ENCODE measurements at regions not wholly inside any gene's neighbourhood (a gene's known extent, or its start where the extent isn't known, plus 50 kb on each side); places are given as distances from the start of the nearest gene placed in this dataset.

- Mint-ChIP-seq H3K27ac (0 out of 7 replicates have a peak overlapping the region, but pooled peaks of 1 of the 3 experiments have one; percentile 24), H3K4me1 (peaks cover 45 to 52% of the 10 kb centered on the region in 2 experiments), H3K9me3 (no peaks in the 10 kb centered on the region; a peak in 1 of 5 replicates), H3K4me3 (no peak overlapping the region), H3K36me3 (ENCODE audit: insufficient read depth in 1 of 3, low read depth in 3 of 3) (peaks cover 0 to 6% (median 0%) of the 10 kb centered on the region in 3 experiments; a peak in 2 of 7 replicates), H3K27me3 (ENCODE audit: low read depth) (no peaks in the 10 kb centered on the region)
- no peak overlapping the region for H2BK12ac ChIP-seq (ENCODE audit: insufficient read length, low read depth, low read length)
- H3K23me2 ChIP-seq (ENCODE audit: insufficient read length, low read depth, low read length, poor library complexity, severe bottlenecking) = no peaks in the 10 kb centered on the region
- no peak overlapping the region for H4K5ac ChIP-seq (ENCODE audit: insufficient read length, low read depth, low read length)
- H3K9me3 ChIP-seq (ENCODE audit: control insufficient read depth, low read depth, low read length) = no peaks in the 10 kb centered on the region
- no peak overlapping the region for H2BK5ac ChIP-seq (ENCODE audit: insufficient read length, low read length)
- no peaks in the 10 kb centered on the region for H3K27me3 ChIP-seq (ENCODE audit: insufficient read depth, low read length)
- no peak for TF ChIP-seq CTCF (conservative IDR thresholded peaks at IDR 0.05)
- no peak overlapping the region for H3K23ac ChIP-seq (ENCODE audit: insufficient read length, low read depth, low read length)
- no peak for DNase-seq
- H3K79me1 ChIP-seq (ENCODE audit: insufficient read depth, low read depth, low read length, poor library complexity, severe bottlenecking) = no peaks in the 10 kb centered on the region
- H3K27ac ChIP-seq (ENCODE audit: insufficient read length, low read depth, low read length) = no peak overlapping the region
- no peaks in the 10 kb centered on the region for H4K20me1 ChIP-seq (ENCODE audit: control insufficient read depth, insufficient read depth, insufficient read length)
- no peak overlapping the region for H4K91ac ChIP-seq (ENCODE audit: insufficient read length, low read depth, low read length)
- 0 out of 2 replicates have a peak, but pooled peaks cover 1% of the 10 kb centered on the region for H3K79me2 ChIP-seq (ENCODE audit: insufficient read depth, low read length)
- no peak overlapping the region for H2AFZ ChIP-seq (ENCODE audit: low read length)
- peaks cover 24% of the 10 kb centered on the region for H3K4me1 ChIP-seq (ENCODE audit: insufficient read depth, low read length)
- no peak overlapping the region for H2BK120ac ChIP-seq (ENCODE audit: low read depth, low read length, poor library complexity, severe bottlenecking)
- H3K9ac ChIP-seq (ENCODE audit: extremely low read depth, insufficient read length, low read length) = no peak overlapping the region
- no peak overlapping the region for H4K8ac ChIP-seq (replicated peaks; ENCODE audit: insufficient read length, low read depth, low read length)
- H3T11ph ChIP-seq (ENCODE audit: low read length) = no peak overlapping the region
- H3K56ac ChIP-seq (ENCODE audit: insufficient read length, low read depth, low read length) = no peak overlapping the region
- no peak overlapping the region for H3K4ac ChIP-seq (ENCODE audit: low read depth, low read length)
- no peak overlapping the region for H2BK20ac ChIP-seq (ENCODE audit: low read depth, low read length, poor library complexity, severe bottlenecking)
- H2BK15ac ChIP-seq (ENCODE audit: low read depth, low read length) = no peak overlapping the region
- no peak overlapping the region for H3K4me2 ChIP-seq (ENCODE audit: insufficient read depth, insufficient read length, low read length)
- H2AK5ac ChIP-seq (ENCODE audit: insufficient read length, low read length) = no peak overlapping the region
- no peak overlapping the region for H3K14ac ChIP-seq (ENCODE audit: insufficient read depth, low read length)
- H3K18ac ChIP-seq (ENCODE audit: insufficient read length, low read depth, low read length) = no peak overlapping the region
These were observed 166.1 kb downstream of the SNAPC1 start for GRCh38 chr14:61928300-61928699.

All from H9 (cell line).